ENCODE measurements at regions not wholly inside any gene's neighbourhood (a gene's known extent, or its start where the extent isn't known, plus 50 kb on each side); places are given as distances from the start of the nearest gene placed in this dataset.

- H3K9me3 ChIP-seq (replicated peaks; ENCODE audit: control insufficient read depth, insufficient read depth, low read length), result no peaks in the 10 kb centered on the region
- no TSS peak for BruUV-seq (replicated peaks)
- RAD21 ChIA-PET (ENCODE audit: unreplicated experiment), result no interaction called here
- 78% methylated on average over 1 of the region's 1 CpG for WGBS (ENCODE audit: insufficient coverage, insufficient replicate concordance, low lambda C conversion rate, missing lambda C conversion rate)
- H2AFZ ChIP-seq (ENCODE audit: control insufficient read depth, low read depth, low read length), result no peak overlapping the region
- H3K79me2 ChIP-seq (ENCODE audit: control insufficient read depth, insufficient read depth, low read length), result no peaks in the 10 kb centered on the region
- no peak overlapping the region for H3K4me2 ChIP-seq (ENCODE audit: control insufficient read depth, insufficient read depth)
- H3K9ac ChIP-seq (ENCODE audit: control insufficient read depth, insufficient read depth, low read length), result no peak overlapping the region
- no peaks in the 10 kb centered on the region for H3K27me3 ChIP-seq (replicated peaks in 1 of 2; ENCODE audit: control insufficient read depth in 2 of 2, insufficient read depth in 2 of 2, low read length in 1 of 2)
- intact Hi-C loops (cut with micrococcal nuclease; ENCODE audit: unreplicated experiment) (no loop called here), in situ Hi-C loops (cut with MboI) (no loop called here)
- SMC1A ChIA-PET (ENCODE audit: uncharacterized antibody, unreplicated experiment), result interaction anchor here (1.3 kb wide), 1 partner anchor 9 kb away, joined by 3 read pairs; no protein-coding TSS in a partner anchor
- no peak overlapping the region for H3K4me3 ChIP-seq
- DNase-seq (ENCODE audit: low read depth, low spot score) (no peak), ATAC-seq (no peak), FAIRE-seq (no peak)
- TF ChIP-seq MYC (IDR thresholded peaks at IDR 0.05; ENCODE audit: insufficient read depth, insufficient read length, insufficient replicate concordance, low read length, severe bottlenecking) (no peak), ZBTB40 (IDR thresholded peaks at IDR 0.05; ENCODE audit: borderline replicate concordance) (no peak), MYB (IDR thresholded peaks at IDR 0.05; ENCODE audit: borderline replicate concordance, low read depth, low read length) (no peak), ESRRA (IDR thresholded peaks at IDR 0.05; ENCODE audit: low read length) (no peak), MEF2A (IDR thresholded peaks at IDR 0.05; ENCODE audit: insufficient read depth, low read depth, low read length) (no peak), SUZ12 (IDR thresholded peaks at IDR 0.05; ENCODE audit: unreplicated experiment) (no peak)
- CTCF ChIA-PET, result no interaction called here
- POLR2A ChIA-PET, result no interaction called here
- no peaks in the 10 kb centered on the region for H3K36me3 ChIP-seq (ENCODE audit: control insufficient read depth in 2 of 2, insufficient read depth in 2 of 2, low read length in 1 of 2)
- H4K20me1 ChIP-seq (ENCODE audit: control insufficient read depth, insufficient read depth), result no peaks in the 10 kb centered on the region
- H3K4me1 ChIP-seq (ENCODE audit: control insufficient read depth, insufficient read depth, low read length), result no peaks in the 10 kb centered on the region
- H3K27ac ChIP-seq (ENCODE audit: control insufficient read depth, insufficient read depth), result no peak overlapping the region
These were observed 788.2 kb upstream of the ARPP21 start for GRCh38 chr3:34851137-34851536.
